ENCODE measurements at regions not wholly inside any gene's neighbourhood (a gene's known extent, or its start where the extent isn't known, plus 50 kb on each side); places are given as distances from the start of the nearest gene placed in this dataset.
A peak's percentile ranks its signal among the peaks of the same experiment; 100 is the strongest.

DNA sequence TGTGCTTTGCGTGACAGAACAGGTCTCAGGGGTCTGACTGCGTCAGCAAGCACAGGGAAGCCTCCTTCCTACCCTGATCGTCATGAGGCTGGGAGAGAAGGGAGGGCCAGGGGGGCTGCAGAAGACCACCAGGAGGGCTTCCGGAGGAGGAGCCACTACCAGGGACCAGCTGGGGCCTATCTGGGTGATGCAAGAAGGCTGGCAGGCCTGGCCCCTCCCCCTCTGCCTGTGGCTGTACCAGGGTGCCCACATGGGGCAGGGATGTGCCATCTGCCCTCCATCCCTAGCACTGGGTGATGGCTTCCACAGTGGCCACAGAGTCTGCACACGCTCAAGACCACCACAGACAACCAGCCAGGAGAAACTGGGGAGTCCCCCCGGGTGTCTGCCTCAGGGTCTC is 116.4 kb upstream of the NKX1-1 start:
- DNase-seq: no peak

DNA sequence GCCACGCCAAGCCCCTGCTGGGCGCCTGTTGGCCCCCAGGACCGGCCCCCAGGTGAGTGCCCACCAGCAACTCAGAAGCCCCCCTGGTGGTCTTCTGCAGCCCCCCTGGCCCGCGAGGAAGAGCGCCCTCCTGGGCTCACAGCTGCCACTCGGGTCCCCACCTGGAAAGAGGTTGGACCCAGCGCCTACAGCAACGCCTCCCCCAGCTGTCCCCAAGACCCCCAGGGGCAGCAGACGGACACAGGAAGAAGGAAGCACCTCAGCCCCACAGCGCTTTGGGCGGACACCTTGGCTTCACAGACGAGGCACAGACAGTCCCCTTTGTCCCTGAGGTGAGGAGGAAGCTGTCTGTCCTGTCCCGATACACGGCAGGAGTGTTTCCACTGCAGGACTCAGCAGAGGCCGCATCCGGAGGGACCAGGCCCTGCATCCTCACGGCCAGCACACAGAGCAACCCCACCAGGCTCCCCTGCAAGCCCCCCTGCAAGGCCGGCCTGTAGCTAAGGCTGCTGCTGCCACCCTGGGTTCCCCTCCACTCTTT is 115.6 kb upstream of the NKX1-1 start:
- DNase-seq: no peak

DNA sequence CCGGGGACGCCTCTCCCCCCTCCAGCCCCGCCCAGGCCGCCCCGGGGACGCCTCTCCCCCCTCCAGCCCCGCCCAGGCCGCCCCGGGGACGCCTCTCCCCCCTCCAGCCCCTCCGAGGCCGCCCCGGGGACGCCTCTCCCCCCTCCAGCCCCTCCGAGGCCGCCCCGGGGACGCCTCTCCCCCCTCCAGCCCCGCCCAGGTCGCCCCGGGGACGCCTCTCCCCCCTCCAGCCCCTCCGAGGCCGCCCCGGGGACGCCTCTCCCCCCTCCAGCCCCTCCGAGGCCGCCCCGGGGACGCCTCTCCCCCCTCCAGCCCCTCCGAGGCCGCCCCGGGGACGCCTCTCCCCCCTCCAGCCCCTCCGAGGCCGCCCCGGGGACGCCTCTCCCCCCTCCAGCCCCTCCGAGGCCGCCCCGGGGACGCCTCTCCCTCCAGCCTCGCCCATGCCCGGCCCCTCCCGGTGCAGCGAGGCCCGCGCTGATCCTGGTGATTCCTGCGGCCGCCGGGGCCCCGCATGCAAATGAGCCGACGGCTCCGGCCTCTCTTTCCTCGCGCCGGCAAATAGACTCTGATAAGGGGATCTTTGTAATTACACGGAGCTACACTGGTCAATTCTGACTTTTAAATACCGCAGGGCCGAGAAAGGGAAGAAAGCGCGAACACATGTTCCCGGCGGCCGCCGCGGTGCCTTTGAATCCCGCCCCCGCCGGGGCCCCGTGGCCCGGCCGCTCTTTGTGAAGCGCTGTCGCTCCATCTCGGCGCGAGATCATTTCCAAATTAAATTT is 114.7 kb upstream of the NKX1-1 start:
- peak in 1 of 2 donors; percentile 41 for DNase-seq

DNA sequence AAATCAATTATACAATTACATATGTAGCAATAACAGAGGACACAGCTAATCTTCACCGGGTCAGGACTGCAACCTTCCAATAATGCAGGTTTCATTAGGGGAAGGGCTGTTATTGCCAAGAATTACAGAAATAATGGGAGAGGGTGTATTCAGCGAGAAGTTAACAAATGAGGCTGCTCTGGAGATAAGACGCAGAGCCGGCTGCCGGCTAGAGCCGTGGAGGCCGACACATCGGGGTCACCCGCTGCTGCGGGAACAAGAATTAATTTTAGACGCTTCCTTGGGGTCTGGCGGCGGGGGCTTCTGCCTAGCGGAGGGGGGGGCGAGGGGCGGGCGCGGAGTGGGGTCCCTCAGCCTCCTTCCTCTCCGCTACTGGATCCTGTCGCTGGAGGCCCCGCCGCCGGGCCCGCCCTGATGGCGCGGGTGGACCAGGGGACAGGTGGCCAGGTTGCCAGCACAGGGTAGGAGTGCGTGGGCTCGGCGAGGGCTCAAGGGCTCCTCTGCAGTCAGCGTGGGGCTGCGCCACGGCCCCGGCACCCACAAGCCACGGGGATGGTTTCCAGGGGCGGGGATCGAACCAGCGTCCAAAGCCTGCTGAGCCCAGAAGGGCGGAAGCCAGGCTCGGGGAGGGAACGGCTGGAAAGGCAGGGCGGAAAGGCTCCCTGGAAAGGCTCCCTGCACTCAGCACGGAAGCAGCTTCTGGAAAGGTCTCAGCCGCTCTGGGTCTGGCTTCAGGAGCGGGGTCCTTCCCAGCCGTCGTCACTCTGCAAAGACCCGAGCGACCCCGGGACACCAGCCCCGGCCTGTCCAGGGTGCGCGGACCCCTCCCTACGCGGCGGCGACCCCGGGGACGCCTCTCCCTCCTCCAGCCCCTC is 113.8 kb upstream of the NKX1-1 start:
- DNase-seq: no peak

DNA sequence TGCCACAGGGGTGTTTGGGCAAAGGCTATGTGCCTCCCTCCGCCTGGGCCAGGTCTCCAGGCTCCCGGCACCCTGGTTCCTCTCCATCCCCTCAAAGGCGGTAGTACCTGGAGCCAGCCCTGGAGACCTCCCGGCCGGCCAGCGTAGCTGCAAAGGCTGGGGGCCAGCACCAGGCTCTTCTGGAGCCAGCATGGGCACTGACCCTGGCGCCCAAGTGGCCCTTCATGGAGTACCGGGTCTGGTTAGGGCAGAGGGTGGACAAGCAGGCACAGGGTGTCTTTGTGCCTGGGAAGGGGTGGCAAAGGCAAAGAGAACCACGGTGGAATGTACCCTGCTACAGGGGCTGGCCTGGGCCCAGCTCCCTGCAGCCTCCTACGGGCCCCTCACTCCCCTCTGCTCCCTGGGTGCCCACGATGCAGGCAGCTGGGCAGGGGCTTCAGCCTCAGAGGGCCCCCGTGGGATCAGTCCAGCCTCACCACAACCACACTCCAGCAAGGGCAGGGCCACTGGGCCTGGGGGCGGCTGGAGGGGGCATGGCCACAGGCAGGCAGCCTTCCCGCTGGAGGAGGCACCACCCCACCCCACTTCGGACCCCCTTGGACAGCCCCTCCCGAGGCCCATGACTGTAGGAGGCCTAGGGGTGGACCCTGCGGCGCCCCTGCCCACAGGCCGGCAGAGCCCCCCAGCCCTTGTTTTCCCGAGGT is 112.9 kb upstream of the NKX1-1 start:
- no peak for DNase-seq

DNA sequence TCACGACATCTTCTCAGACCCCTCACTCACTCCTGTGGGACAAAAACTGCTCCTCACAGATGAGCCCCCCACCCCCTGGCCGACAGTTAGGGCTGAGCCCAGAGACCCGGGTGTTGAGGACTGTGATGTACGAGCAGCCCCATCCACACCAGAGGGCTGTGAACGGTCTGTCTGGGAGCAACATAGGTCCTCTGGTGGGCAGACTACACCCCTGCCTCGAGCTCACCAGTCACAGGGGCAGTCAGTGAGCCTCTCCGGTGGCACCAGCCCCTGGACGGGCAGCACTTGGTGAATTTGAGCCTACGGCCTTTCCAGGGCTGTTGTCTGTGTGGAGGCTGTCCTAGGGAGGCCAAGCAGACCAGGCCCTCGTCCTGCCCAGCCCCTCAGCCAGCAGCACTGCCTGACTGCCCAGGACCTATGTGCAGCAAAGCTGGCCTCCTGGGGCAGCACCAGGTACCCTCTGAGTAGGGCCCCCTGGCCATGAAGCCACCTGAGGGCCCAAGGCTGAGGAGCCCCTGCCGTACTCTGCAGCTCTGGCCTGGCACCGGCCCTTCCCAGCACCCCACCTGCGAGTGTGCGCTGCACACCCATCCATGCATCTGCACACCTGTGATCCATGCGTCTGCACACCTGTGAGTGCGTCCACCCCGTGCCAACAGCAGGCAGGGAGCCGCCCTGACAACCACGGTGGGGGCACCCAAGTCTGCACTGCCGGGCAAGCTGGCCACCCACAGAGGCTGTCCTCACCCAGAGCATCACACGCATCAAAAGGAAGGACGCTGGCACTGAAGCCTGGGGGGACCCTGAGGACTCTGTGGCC is 111.6 kb upstream of the NKX1-1 start:
- no peak for DNase-seq

DNA sequence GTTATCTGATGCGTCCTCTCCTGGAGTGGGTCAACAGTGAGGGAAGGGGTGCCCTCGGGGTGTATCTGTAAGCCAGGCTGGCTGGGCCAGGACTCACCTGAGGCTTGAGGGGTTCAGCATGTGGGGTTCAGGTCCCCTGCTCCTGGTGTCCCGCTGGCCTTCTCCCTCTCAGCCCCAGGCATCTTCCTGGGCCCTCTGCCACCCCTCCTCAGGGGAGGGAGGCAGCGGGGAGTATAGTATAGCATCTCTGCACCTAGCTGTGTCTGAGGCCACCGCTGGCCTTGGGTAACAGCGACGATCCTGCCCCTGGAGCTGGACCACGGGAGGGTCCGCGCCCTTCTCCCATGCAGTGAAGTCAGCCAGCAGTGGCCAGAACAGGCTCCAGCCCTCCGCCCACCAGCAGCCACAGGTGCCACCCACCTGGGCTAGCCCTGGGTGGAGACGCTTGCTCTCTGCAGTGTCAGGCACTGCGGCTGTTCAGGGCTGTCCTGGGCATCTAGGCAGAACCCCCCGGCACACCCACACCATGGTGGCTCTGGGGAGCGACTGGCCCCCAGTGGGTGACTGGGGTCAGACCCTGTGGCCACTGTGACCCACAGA is 110.7 kb upstream of the NKX1-1 start:
- DNase-seq: no peak

DNA sequence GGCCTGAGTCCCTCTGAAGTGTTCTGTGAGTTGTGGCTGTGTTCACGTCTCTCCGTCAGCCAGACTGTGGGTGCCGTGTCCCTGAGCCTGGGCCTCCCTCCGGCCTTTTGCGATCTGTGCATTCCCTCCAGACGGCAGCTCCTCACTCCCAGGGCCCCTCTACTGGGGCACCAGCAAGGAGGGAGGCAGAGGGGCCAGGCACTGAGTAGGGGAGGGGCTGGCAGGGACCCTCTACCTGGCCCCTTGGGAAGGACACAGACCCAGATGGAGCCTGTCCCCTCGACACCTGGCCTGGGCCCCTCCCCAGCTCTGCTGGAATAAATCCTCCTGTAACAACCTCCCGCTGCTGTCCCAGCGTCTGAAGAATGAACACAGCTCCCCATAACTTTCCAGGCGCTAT is 110.0 kb upstream of the NKX1-1 start:
- DNase-seq: no peak

DNA sequence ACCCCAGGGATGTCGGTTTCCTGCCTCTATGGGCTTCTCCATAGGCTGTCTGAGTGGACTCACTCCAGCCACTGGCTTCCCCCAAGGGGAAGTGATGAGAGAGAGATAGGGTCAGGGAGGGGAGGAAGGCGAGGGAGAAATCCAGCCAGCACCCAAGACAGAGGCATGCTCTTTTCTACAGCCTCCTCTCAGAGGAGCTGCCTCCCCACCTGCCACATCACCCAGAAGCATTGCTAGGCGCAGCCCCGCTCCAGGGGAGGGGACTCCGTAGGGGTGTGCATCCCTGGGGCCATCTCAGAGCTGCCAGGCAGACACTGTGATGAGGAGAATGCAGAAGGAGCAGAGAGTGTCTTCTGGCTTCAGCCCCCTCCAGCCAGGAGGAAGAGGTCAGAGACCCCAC is 109.5 kb upstream of the NKX1-1 start:
- DNase-seq: no peak

DNA sequence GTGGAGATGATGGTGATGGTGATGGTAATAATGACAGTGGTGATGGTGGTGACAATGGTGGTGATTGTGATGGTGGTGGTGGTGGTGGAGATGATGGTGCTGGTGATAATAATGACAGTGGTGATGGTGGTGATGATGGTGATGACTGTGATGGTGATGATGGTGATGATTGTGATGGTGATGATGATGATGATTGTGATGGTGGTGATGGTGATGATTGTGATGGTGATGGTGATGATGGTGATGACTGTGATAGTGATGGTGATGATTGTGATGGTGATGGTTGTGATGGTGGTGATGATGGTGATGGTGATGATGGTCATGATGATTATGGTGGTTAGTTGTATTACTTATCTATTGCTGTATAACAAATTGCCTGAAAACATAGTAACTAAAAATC is 108.9 kb upstream of the NKX1-1 start:
- no peak for DNase-seq

DNA sequence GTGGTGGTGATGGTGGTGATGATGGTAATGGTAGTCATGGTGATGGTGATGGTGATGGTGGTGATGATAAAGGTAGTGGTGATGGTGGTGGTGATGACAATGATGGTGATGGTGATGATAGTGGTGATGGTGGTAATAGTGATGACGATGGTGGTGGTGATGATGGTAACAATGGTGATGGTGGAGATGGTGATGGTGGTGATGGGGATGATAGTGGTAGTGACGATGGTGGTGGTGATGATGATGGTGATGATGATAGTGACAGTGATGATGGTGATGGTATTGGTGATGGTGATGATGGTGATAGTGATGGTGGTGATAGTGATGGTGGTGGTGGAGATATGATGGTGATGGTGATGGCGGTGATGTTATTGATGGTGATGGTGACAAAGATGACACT is 108.4 kb upstream of the NKX1-1 start:
- no peak for DNase-seq

DNA sequence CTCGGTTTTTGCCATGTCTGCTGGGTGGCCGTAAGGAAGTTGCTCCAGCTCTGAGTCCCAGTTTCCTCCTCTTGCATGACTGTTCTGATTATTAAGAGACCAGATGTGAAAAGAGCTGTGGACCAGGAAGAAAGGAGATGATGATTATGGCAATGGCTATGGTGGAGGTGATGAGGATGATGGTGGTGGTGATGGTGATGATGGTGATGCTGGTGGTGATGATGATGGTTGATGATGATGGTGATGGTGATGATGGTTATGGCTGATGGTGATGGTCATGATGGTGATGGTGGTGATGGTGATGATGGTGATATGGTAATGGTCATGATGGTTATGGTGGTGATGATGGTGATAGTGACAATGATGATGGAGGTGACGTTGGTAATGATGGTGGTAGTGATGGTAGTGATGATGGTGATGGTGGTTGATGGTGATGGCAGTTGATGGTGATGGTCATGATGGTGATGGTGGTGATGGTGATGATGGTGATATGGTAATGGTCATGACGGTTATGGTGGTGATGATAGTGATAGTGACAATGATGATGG is 107.8 kb upstream of the NKX1-1 start:
- no peak for DNase-seq

DNA sequence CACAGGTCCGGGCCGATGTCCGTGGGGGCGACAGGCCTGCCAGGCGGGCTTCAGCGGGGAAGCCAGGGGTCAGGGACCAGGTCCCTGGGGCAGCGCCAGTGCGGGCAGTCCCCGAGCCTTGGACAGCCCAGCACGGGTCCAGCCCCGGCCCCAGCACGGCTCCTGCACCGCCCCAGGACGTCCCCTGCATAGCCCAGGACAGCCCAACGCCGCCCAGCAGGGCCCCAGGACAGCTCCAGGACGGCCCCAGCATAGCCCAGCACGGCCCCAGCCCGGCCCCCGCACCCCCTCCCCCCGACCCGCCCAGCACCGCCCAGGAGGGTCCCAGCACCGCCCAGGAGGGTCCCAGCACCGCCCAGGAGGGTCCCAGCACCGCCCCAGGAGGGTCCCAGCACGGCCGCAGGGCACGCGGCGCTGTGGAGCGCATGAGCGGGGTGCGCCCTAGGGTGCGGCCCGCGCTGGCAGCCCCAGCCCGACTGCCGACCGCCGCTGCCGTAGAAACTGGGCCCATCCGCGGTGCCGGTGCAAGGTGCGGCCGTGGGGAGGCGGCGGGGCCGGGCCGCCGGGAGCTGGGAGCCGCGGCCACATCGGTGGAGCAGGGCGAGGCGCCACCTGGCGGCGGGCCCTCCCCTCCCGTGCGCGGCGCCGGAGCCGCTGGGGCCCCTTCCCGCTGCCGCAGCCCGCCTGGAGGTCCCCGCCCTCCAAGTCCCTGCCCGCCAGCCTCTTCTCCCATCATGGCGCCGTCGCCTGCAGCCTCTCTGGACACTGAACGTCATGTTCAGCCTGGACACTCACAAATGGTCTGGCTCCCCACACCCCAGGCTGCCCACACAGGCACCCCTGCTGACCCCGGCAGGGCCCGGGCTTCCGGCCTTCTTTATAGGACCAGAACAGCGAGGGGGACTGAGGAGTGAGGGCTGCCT is 106.8 kb upstream of the NKX1-1 start:
- peak; percentile 67 to 73 for DNase-seq

DNA sequence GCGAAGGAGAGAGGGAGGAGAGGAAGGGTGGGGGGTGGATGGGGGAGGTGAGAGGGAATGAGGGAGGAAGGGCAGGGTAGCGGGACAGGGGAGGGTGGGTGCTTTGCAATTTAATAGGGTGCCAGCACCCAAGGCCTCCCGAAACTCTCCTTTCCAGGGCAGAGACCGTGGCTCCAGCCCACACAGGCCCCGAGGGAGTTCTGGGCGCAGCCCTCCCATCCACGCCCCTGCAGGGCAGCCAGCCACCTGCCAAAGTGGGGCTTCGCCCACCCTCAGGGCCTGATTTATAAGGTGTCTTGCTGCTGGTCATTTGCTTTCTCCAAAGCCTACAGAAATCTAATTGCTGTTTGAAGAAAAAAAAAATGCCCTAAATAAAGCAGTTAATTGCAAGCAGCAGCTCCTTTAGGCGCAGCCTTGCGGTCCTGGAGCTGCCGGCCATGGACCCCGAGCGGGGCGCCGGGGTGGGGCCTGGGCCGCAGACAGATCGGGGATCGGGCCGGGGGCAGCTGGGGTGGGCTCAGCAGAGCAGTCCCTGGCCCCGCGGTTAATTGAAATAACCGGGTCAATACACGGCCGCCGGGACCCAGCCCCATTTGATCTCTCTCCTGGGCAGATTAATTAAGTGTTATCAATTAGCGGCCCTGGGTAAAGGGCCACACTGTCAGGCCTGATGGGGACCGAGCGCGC is 106.0 kb upstream of the NKX1-1 start:
- DNase-seq: no peak

DNA sequence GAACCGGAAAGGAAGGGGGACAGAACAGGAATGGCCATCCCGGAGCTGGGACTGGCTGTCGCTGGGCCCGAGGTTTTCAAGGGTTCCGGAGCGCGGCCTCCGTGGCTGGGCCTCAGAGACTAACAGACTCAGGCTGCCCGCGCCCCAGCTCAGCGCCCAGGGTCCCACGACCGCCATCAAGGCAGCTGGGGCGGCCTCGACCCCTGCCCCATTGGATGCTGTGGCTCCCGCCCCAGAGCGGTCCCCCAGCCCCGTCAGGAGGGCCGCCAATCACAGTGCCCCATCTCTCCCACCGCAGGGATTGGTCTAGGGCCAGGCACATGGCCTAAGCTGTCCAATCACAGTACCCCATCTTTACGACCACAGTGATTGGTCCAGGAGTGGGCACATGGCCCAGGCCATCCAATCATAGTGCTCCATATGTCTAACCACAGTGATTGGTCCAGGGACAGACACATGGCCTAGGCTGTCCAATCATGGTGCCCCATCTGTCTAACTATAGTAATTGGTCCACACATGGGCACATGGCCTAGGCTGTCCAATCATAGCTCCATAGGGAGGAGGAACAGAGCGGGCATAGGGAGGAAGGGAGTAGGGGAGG is 105.3 kb upstream of the NKX1-1 start:
- DNase-seq: peak; percentile 8 to 46

DNA sequence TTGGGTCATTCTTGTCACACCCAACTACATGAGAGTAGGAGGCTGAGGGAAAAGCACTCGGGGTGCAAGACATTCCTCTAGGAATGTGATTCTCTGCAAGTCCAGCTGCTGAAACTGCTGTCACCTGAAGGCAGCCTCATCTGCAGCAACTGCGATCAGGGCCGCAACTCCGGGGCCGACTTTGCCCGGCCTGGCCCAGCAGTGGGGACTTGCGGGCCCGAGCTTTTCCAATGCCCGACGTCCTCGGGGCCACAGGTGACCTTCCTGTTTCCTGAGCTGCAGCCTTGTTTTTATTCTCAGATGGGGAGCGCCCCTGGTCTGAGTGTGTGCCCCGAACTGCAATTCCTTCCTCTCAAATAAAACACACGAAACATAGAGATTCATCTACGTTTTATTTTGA is 104.7 kb upstream of the NKX1-1 start:
- DNase-seq: no peak

DNA sequence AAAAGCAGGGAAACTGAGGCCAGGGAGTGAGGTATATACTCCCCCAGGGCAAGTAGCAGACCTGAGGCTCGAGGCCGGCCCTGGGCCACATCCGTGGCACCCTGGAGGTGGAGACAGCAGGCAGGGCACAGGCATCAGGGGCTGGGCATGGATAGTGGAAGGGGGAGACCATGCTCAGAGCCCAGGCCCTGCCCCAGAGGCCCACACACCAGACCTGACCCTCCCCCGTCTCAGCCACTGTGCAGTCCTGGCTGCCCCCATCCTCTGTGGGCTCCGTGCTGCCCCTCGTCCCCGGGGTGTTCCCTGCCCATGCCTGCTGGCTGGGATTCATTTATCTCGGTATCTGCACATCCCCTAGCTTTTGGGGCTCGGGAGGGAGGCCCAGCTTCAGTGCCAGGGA is 103.1 kb upstream of the NKX1-1 start:
- DNase-seq: no peak

DNA sequence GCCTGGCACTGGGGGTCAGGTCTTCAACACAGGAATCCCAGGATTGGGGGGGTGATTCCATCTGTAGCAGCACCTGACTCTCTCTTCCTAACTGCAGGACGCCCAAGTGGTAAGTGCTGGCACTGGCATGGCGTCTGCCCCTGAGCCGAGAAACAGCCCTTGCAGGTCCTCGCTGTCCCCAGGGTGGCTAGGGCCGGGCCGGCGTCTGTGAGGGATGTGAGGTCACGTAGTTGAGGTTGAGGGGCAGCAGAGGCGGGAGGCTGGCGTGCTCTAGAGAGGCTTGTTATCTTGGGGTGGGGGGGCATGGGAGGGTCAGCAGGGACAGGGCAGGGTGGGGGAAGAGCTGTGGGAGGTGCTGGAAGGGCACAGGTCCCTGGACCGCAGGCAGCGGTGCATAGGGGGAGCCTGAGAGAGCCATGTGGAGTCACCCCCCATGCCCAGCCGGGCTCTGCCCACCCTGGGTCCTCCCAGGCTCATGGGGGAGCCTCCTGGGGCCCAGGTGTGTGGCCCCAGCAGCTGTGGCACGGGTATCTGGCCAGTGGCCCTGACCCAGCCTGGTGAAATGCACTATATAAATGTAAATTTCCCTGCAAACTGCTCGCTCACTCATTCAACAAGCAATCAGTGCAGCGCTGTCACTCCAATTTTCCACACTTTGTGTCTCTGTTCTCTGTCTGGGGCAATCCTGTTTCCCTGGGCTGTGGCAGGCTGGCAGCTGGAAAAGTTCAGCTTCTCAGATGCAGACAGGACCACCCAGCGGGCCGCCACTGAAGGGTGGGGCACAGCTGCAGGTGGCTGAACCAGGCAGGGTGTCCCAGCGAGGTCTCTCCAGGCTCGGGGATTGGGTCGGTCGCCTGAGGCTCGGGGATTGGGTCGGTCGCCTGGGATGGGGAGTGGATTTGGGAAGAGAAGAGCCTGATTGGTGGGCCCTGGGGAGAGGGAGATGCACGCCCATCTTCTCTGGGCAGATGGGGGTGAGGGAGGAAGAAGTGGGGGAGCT is 102.2 kb upstream of the NKX1-1 start:
- no peak for DNase-seq
